RWPE2 (cell line): ENCODE measurements at regions not wholly inside any gene's neighbourhood (a gene's known extent, or its start where the extent isn't known, plus 50 kb on each side); places are given as distances from the start of the nearest gene placed in this dataset.

ENCODE experiments used
- ATAC-seq: fragments of 200-7000 bp; cut with Tn5 transposase; 3 replicates; pipeline ENCODE4 v1.9.1; 2021; ENCODE audit warnings: low read depth
- DNase-seq: peaks from one replicate; pipeline ENCODE4 v3.0.0-alpha.2; 2020; ENCODE audit warnings: low spot score
- H3K27ac ChIP-seq: fragments of 450-650 bp; 2 replicates; pipeline ENCODE4 v1.5.1; 2017; ENCODE audit warnings: mild to moderate bottlenecking; ENCODE audit not compliant: poor library complexity, severe bottlenecking
- H3K27me3 ChIP-seq: fragments of 250-450 bp; sonication (Bioruptor Pico); 2 replicates; pipeline ENCODE4 v1.5.1; 2021; ENCODE audit warnings: mild to moderate bottlenecking, moderate library complexity; ENCODE audit not compliant: insufficient read depth, poor library complexity, severe bottlenecking
- H3K36me3 ChIP-seq: fragments of 250-450 bp; sonication (Bioruptor Pico); 2 replicates; pipeline ENCODE4 v1.5.1; 2020; ENCODE audit warnings: low read depth, mild to moderate bottlenecking, moderate library complexity
- H3K4me1 ChIP-seq: fragments of 250-450 bp; sonication (Bioruptor Pico); 2 replicates; pipeline ENCODE4 v1.5.1; 2021; ENCODE audit warnings: mild to moderate bottlenecking, moderate library complexity; ENCODE audit not compliant: insufficient read depth, poor library complexity, severe bottlenecking
- H3K4me3 ChIP-seq: fragments of 250-450 bp; sonication (Bioruptor Pico); 2 replicates; pipeline ENCODE4 v1.5.1; 2021; ENCODE audit warnings: mild to moderate bottlenecking, moderate library complexity; ENCODE audit not compliant: severe bottlenecking
- H3K9me3 ChIP-seq: fragments of 250-450 bp; sonication (Bioruptor Pico); 2 replicates; pipeline ENCODE4 v1.5.1; 2021; ENCODE audit warnings: mild to moderate bottlenecking, moderate library complexity; ENCODE audit not compliant: severe bottlenecking
- CTCF ChIP-seq: fragments of 450-650 bp; IDR thresholded peaks from one replicate; pipeline ENCODE4 v1.5.1; 2017; ENCODE audit warnings: mild to moderate bottlenecking, moderate library complexity; ENCODE audit not compliant: poor library complexity, severe bottlenecking

GRCh38 chr4:22093126-22093525, 144.6 kb upstream of the KCNIP4 start:
- DNase-seq (no peak), ATAC-seq (no peak)
- TF ChIP-seq CTCF = no peak
- Histone ChIP-seq H3K9me3 (no peaks in the 10 kb centered on the region), H3K4me3 (no peak overlapping the region), H3K27me3 (no peaks in the 10 kb centered on the region), H3K36me3 (no peaks in the 10 kb centered on the region), H3K4me1 (peaks cover 5% of the 10 kb centered on the region), H3K27ac (no peak overlapping the region)

GRCh38 chr4:22091906-22092305, 143.3 kb upstream of the KCNIP4 start:
- no peak overlapping the region for H3K27ac ChIP-seq
- H3K4me1 ChIP-seq = peaks cover 5% of the 10 kb centered on the region
- DNase-seq (no peak), ATAC-seq (no peak)
- no peak overlapping the region for H3K4me3 ChIP-seq
- no peaks in the 10 kb centered on the region for H3K9me3 ChIP-seq
- no peaks in the 10 kb centered on the region for H3K27me3 ChIP-seq
- no peak for TF ChIP-seq CTCF
- no peaks in the 10 kb centered on the region for H3K36me3 ChIP-seq

GRCh38 chr4:22091352-22091717, 142.8 kb upstream of the KCNIP4 start:
- Histone ChIP-seq H3K4me1 (peaks cover 5% of the 10 kb centered on the region), H3K27ac (no peak overlapping the region), H3K4me3 (no peak overlapping the region), H3K36me3 (no peaks in the 10 kb centered on the region), H3K27me3 (no peaks in the 10 kb centered on the region), H3K9me3 (no peaks in the 10 kb centered on the region)
- no peak for TF ChIP-seq CTCF
- DNase-seq = no peak
- no peak for ATAC-seq

GRCh38 chr4:22090661-22091351, 142.2 kb upstream of the KCNIP4 start:
- H3K4me1 ChIP-seq = peaks cover 5% of the 10 kb centered on the region
- DNase-seq = no peak

More at GRCh38 chr4:22090661-22091351, 142.2 kb upstream of the KCNIP4 start:
- Histone ChIP-seq H3K27me3 (no peaks in the 10 kb centered on the region), H3K36me3 (no peaks in the 10 kb centered on the region), H3K27ac (no peak overlapping the region), H3K9me3 (no peaks in the 10 kb centered on the region), H3K4me3 (no peak overlapping the region)
- TF ChIP-seq CTCF = no peak
- peak; percentile 57; the same call in 2 of the 3 replicates for ATAC-seq
